GM19025 (cell line): ENCODE measurements at regions not wholly inside any gene's neighbourhood (a gene's known extent, or its start where the extent isn't known, plus 50 kb on each side); places are given as distances from the start of the nearest gene placed in this dataset.

Experiments
- ATAC-seq: cut with Tn5 transposase; IDR thresholded peaks from one replicate; pipeline ENCODE4 v1.9.1; 2021; ENCODE audit warnings: mild to moderate bottlenecking, low read depth, moderate library complexity; ENCODE audit not compliant: unreplicated experiment

- ATAC-seq, result no peak
Measured at GRCh38 chr6:47126647-47127391, 84.7 kb upstream of the ADGRF1 start.

GRCh38 chr6:47118611-47119010 lies 76.5 kb upstream of the ADGRF1 start:
- ATAC-seq, result no peak

GRCh38 chr6:47117314-47117713 lies 75.2 kb upstream of the ADGRF1 start:
- ATAC-seq, result no peak

- ATAC-seq, result no peak
Measured at GRCh38 chr6:47116606-47117005, 74.5 kb upstream of the ADGRF1 start.

GRCh38 chr6:47116086-47116485 lies 74.0 kb upstream of the ADGRF1 start:
- no peak for ATAC-seq

GRCh38 chr6:47114460-47114859 lies 72.3 kb upstream of the ADGRF1 start:
- ATAC-seq, result no peak

GRCh38 chr6:47112317-47112716 lies 70.2 kb upstream of the ADGRF1 start:
- ATAC-seq, result no peak

- no peak for ATAC-seq
Measured at GRCh38 chr6:47111685-47112084, 69.6 kb upstream of the ADGRF1 start.

- no peak for ATAC-seq
Measured at GRCh38 chr6:47109281-47109680, 67.1 kb upstream of the ADGRF1 start.

GRCh38 chr6:47106721-47107197 lies 64.6 kb upstream of the ADGRF1 start:
- no peak for ATAC-seq

GRCh38 chr6:47106216-47106615 lies 64.1 kb upstream of the ADGRF1 start:
- ATAC-seq, result no peak

- no peak for ATAC-seq
Measured at GRCh38 chr6:47105469-47106178, 63.5 kb upstream of the ADGRF1 start.

- ATAC-seq, result no peak
Measured at GRCh38 chr6:47103931-47104330, 61.8 kb upstream of the ADGRF1 start.

- no peak for ATAC-seq
Measured at GRCh38 chr6:47102331-47102730, 60.2 kb upstream of the ADGRF1 start.

GRCh38 chr6:47098570-47098993 lies 56.5 kb upstream of the ADGRF1 start:
- no peak for ATAC-seq

- peak; percentile 90 for ATAC-seq
Measured at GRCh38 chr6:47097092-47097945, 55.2 kb upstream of the ADGRF1 start.

GRCh38 chr6:47096211-47096895 lies 54.2 kb upstream of the ADGRF1 start:
- no peak for ATAC-seq

- ATAC-seq, result no peak
Measured at GRCh38 chr6:47094241-47094925, 52.3 kb upstream of the ADGRF1 start.

- no peak for ATAC-seq
Measured at GRCh38 chr6:47093169-47093568, 51.0 kb upstream of the ADGRF1 start.
